Thyroid gland (tissue), 4 donors: ENCODE measurements at regions not wholly inside any gene's neighbourhood (a gene's known extent, or its start where the extent isn't known, plus 50 kb on each side); places are given as distances from the start of the nearest gene placed in this dataset.

Experiments used
- DNase-seq, 2 donors: peaks; one replicate each; pipeline ENCODE4 v3.0.0-alpha.2; 2019
- H3K27ac ChIP-seq, 3 donors: fragments of 200-600 bp; sonication (generic); 1 replicate in 2 of 3; 2 replicates in 1 of 3; pipeline ENCODE4 v1.5.1; 2016 to 2019; ENCODE audit warnings: mild to moderate bottlenecking in 1 of 3, moderate library complexity in 1 of 3
- H3K27me3 ChIP-seq: fragments of 200-600 bp; sonication (generic); one replicate; pipeline ENCODE4 v1.5.1; 2019
- H3K36me3 ChIP-seq, 2 donors: fragments of 200-600 bp; sonication (generic); one replicate each; pipeline ENCODE4 v1.5.1; 2016 to 2019
- H3K4me1 ChIP-seq, 2 donors: fragments of 200-600 bp; sonication (generic); one replicate each; pipeline ENCODE4 v1.5.1; 2017 to 2019
- H3K4me3 ChIP-seq, 3 donors: fragments of 200-600 bp; sonication (generic); replicated peaks in 1 of 3; 1 replicate in 2 of 3; 2 replicates in 1 of 3; pipeline ENCODE4 v1.5.1; 2016; ENCODE audit warnings: mild to moderate bottlenecking in 1 of 3
- H3K9me3 ChIP-seq: fragments of 200-600 bp; sonication (generic); one replicate; pipeline ENCODE4 v1.5.1; 2017
- POLR2A ChIP-seq, 2 donors: fragments of 450-650 bp; IDR thresholded peaks; one replicate each; pipeline ENCODE4 v1.6.1; 2017; ENCODE audit warnings: antibody characterized with exemption in 2 of 2, mild to moderate bottlenecking in 2 of 2, moderate library complexity in 1 of 2
- WGBS, 2 donors: methylation state at CpG; one replicate each; pipeline ENCODE4 v1.1.5; 2017; 5-methylcytosine and 5-hydroxymethylcytosine counted together
- intact Hi-C: fragments of 100-400 bp; cut with DNase I; formaldehyde crosslinking; loops from one replicate; pipeline ENCODE4 v1.15.1; 2023
- TF ChIP-seq, protein P1 (sequence below), 6 experiments: fragments of 200-600 bp in 3 of 6; fragments of 450-650 bp in 3 of 6; sonication (generic) in 3 of 6; IDR thresholded peaks; one replicate each; pipeline ENCODE4 v1.5.1; 2016 to 2019; ENCODE audit warnings: antibody characterized with exemption in 6 of 6, mild to moderate bottlenecking in 2 of 6, inconsistent platforms in 1 of 6, moderate library complexity in 1 of 6

DNA sequence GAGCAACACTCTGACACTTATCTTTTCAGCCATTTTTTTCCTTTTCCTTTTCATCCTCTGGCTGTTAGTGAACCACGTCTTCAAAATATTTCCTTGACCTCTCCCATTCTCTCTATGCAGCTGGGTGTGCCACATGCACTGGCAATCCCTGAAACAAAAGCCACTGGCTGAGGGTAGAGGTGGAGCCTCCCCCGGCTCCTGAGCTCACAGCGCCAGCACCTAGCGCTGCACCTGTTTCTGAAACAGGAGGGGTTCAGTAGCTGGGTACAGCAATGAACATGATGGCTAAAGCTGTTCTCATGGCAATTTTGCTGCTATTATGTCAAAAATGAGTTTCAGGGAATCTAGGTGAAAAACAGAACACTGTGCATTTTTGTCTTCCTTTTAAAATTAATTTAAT, 314.7 kb upstream of the ATP10A start:
- intact Hi-C loops = no loop called here
- no peaks in the 10 kb centered on the region for H3K4me1 ChIP-seq
- H3K9me3 ChIP-seq = no peaks in the 10 kb centered on the region
- TF ChIP-seq POLR2A (IDR thresholded peaks at IDR 0.05) = no peak
- TF ChIP-seq, protein P1, sequence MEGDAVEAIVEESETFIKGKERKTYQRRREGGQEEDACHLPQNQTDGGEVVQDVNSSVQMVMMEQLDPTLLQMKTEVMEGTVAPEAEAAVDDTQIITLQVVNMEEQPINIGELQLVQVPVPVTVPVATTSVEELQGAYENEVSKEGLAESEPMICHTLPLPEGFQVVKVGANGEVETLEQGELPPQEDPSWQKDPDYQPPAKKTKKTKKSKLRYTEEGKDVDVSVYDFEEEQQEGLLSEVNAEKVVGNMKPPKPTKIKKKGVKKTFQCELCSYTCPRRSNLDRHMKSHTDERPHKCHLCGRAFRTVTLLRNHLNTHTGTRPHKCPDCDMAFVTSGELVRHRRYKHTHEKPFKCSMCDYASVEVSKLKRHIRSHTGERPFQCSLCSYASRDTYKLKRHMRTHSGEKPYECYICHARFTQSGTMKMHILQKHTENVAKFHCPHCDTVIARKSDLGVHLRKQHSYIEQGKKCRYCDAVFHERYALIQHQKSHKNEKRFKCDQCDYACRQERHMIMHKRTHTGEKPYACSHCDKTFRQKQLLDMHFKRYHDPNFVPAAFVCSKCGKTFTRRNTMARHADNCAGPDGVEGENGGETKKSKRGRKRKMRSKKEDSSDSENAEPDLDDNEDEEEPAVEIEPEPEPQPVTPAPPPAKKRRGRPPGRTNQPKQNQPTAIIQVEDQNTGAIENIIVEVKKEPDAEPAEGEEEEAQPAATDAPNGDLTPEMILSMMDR (IDR thresholded peaks at IDR 0.05) = no peak
- no peak overlapping the region for H3K27ac ChIP-seq
- WGBS, 2 donors = 81 to 91% methylated on average over 4 of the region's 4 CpGs
- no peak for DNase-seq
- no peaks in the 10 kb centered on the region for H3K27me3 ChIP-seq
- no peak overlapping the region for H3K4me3 ChIP-seq
- H3K36me3 ChIP-seq = no peaks in the 10 kb centered on the region

DNA sequence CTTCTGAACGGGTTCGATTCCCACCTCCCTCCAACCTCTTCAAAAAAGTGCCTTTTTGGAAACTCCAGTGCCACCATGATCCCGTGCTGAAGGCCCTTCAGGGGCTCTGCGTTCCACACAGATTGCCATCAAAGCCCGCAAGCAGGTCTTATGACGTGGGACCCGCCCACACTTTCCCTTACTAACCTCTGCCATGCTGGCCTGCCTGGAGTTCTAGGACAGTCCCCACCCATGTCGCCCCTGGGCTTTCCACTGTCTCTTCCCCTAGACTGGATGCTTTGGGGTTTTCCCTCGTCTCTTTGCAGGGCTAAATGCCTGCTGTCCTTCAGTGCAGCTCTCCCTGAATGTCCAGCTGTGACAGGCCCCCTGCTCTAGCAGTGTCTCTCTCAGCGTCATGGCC, 313.7 kb upstream of the ATP10A start:
- Histone ChIP-seq H3K4me3 (no peak overlapping the region), H3K4me1 (no peaks in the 10 kb centered on the region), H3K27ac (no peak overlapping the region), H3K9me3 (no peaks in the 10 kb centered on the region), H3K27me3 (no peaks in the 10 kb centered on the region), H3K36me3 (no peaks in the 10 kb centered on the region)
- intact Hi-C loops = no loop called here
- TF ChIP-seq, protein P1 (IDR thresholded peaks at IDR 0.05) = no peak
- no peak for TF ChIP-seq POLR2A (IDR thresholded peaks at IDR 0.05)
- no peak for DNase-seq
- WGBS, 2 donors = 79 to 85% methylated on average over 10 of the region's 10 CpGs

DNA sequence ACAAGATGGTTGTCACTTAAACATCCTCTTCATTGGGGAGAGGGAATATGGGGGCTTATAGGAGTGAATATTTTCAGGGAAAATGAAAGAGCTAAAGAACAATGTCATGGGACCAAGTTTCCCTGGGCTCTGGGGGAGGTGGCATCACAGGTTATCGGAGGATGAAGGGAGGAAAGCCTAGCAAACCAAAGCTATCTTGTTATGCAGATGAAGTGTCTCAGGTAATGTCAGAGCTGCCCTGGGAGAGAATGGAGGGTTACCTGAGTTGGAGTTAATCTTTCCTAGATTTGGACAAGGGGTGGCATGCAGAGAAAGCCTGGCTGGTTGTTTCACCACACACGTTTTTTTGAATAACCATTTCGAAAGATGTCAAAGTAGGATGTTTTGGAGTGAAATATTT, 308.1 kb upstream of the ATP10A start:
- Histone ChIP-seq H3K36me3 (no peaks in the 10 kb centered on the region), H3K4me1 (no peaks in the 10 kb centered on the region), H3K27ac (no peak overlapping the region), H3K9me3 (no peaks in the 10 kb centered on the region), H3K27me3 (no peaks in the 10 kb centered on the region), H3K4me3 (no peak overlapping the region)
- WGBS, 2 donors = 68 to 73% methylated on average over 3 of the region's 3 CpGs
- DNase-seq = no peak
- TF ChIP-seq POLR2A (IDR thresholded peaks at IDR 0.05) = no peak
- TF ChIP-seq, protein P1 (IDR thresholded peaks at IDR 0.05) = no peak
- intact Hi-C loops = no loop called here

DNA sequence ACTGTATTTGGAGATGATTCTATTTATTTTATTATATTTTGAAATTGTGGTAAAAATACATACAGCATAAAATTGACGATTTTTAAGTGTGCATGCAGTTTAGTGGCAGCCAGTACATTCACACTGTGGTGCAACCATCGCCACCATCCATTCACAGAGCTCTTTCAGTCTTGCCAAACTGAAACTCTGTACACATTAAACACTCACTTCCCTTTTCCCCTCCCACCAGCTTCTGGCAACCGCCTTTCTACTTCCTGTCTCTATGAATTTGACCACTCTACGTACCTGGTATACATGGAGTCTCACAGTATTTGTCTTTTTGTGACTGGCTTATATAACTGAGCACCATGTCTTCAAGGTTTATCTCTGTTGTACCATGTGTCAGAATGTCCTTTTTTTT, 303.3 kb upstream of the ATP10A start:
- Histone ChIP-seq H3K27ac (no peak overlapping the region), H3K4me1 (no peaks in the 10 kb centered on the region), H3K9me3 (no peaks in the 10 kb centered on the region), H3K36me3 (no peaks in the 10 kb centered on the region), H3K4me3 (no peak overlapping the region), H3K27me3 (no peaks in the 10 kb centered on the region)
- 81 to 82% methylated on average over 4 of the region's 4 CpGs for WGBS, 2 donors
- no peak for DNase-seq
- TF ChIP-seq, protein P1 (IDR thresholded peaks at IDR 0.05) = no peak
- TF ChIP-seq POLR2A (IDR thresholded peaks at IDR 0.05) = no peak
- intact Hi-C loops = no loop called here

DNA sequence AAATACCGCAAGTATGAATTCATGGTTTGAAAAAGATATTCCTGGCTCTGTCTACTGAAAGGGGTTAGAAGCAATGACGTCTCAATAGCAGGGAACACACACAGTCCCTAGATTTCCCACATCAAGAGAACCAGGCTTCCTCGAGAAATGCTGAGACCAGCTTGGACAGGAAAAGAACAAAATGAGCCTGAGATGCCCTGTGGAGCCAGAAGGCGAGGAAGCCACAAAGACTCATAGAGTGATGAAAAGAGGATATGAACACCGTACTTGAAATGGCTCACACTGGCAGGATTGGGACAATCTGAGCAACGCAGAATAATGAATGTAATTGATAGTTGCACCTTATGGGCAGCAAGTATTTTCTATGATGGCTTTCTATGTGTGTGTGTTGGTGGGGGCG, 302.4 kb upstream of the ATP10A start:
- Histone ChIP-seq H3K9me3 (no peaks in the 10 kb centered on the region), H3K36me3 (no peaks in the 10 kb centered on the region), H3K4me3 (no peak overlapping the region), H3K27ac (no peak overlapping the region), H3K27me3 (no peaks in the 10 kb centered on the region), H3K4me1 (no peaks in the 10 kb centered on the region)
- no peak for TF ChIP-seq POLR2A (IDR thresholded peaks at IDR 0.05)
- TF ChIP-seq, protein P1 (IDR thresholded peaks at IDR 0.05) = no peak
- intact Hi-C loops = no loop called here
- DNase-seq = no peak
- WGBS, 2 donors = 86 to 87% methylated on average over 6 to 7 of the region's 7 CpGs
